ENCODE measurements at regions not wholly inside any gene's neighbourhood (a gene's known extent, or its start where the extent isn't known, plus 50 kb on each side); places are given as distances from the start of the nearest gene placed in this dataset.
A peak's percentile ranks its signal among the peaks of the same experiment; 100 is the strongest.

- WGBS (ENCODE audit: missing lambda C conversion rate) = 82% methylated on average over 4 of the region's 4 CpGs
- H3K4me3 ChIP-seq = no peak overlapping the region
- no peaks in the 10 kb centered on the region for H3K9me3 ChIP-seq
- peaks cover 13% of the 10 kb centered on the region for H3K4me1 ChIP-seq
- TF ChIP-seq NFE2L2 (conservative IDR thresholded peaks at IDR 0.05; ENCODE audit: low read length) = no peak
- TF ChIP-seq ZFP36 (IDR thresholded peaks at IDR 0.05; ENCODE audit: borderline replicate concordance, partially characterized antibody) = no peak
- no peak; a peak in 1 of 6 replicates for ATAC-seq
- H3K4me2 ChIP-seq = peak overlapping the region; percentile 55; the same call in 2 of the 3 replicates
- DNase-seq (ENCODE audit: low read depth in 1 of 2, low spot score in 1 of 2) = no peak
- ChIA-PET CTCF (no interaction called here), POLR2A (no interaction called here)
- H3K27ac ChIP-seq = peak overlapping the region; percentile 57 to 78
- no peak for FAIRE-seq
These were observed 690.7 kb upstream of the TBX3 start for GRCh38 chr12:115374480-115375185.

- WGBS (ENCODE audit: missing lambda C conversion rate) = 69% methylated on average over 4 of the region's 4 CpGs
- no peak overlapping the region for H3K4me2 ChIP-seq
- no peak overlapping the region for H3K27ac ChIP-seq
- no peak for DNase-seq (ENCODE audit: low read depth in 1 of 2, low spot score in 1 of 2)
- H3K9me3 ChIP-seq = 0 out of 3 replicates have a peak, but pooled peaks cover 2% of the 10 kb centered on the region
- H3K4me1 ChIP-seq = peaks cover 13% of the 10 kb centered on the region
- ChIA-PET POLR2A (no interaction called here), CTCF (no interaction called here)
- no peak for FAIRE-seq
- H3K4me3 ChIP-seq = no peak overlapping the region
- no peak for ATAC-seq
- TF ChIP-seq MAZ (IDR thresholded peaks at IDR 0.05; ENCODE audit: borderline replicate concordance, low read depth, low read length) (no peak), ELK1 (IDR thresholded peaks at IDR 0.05; ENCODE audit: low read depth, low read length) (no peak), FOSL2 (IDR thresholded peaks at IDR 0.05) (no peak), FOSL2 (CRISPR knock-in tag; IDR thresholded peaks at IDR 0.05) (no peak), RFX5 (IDR thresholded peaks at IDR 0.05) (no peak), USF2 (IDR thresholded peaks at IDR 0.05) (no peak), HMGXB4 (CRISPR knock-in tag; IDR thresholded peaks at IDR 0.05; ENCODE audit: borderline replicate concordance) (no peak), FOXS1 (CRISPR knock-in tag; IDR thresholded peaks at IDR 0.05) (no peak), GATA3 (IDR thresholded peaks at IDR 0.05; ENCODE audit: borderline replicate concordance) (no peak), ZSCAN20 (CRISPR knock-in tag; IDR thresholded peaks at IDR 0.05) (no peak), RARB (CRISPR knock-in tag; IDR thresholded peaks at IDR 0.05) (no peak), PBX3 (IDR thresholded peaks at IDR 0.05) (no peak)
These were observed 687.7 kb upstream of the TBX3 start for GRCh38 chr12:115371711-115372110.

GRCh38 chr12:115370650-115371049 is 686.7 kb upstream of the TBX3 start:
- CTCF ChIA-PET = no interaction called here
- DNase-seq (ENCODE audit: low read depth in 1 of 2, low spot score in 1 of 2) (no peak), ATAC-seq (no peak), FAIRE-seq (no peak)
- 55% methylated on average over 6 of the region's 6 CpGs for WGBS (ENCODE audit: missing lambda C conversion rate)
- Histone ChIP-seq H3K27ac (no peak overlapping the region), H3K4me1 (peaks cover 9% of the 10 kb centered on the region), H3K4me3 (no peak overlapping the region), H3K9me3 (0 out of 3 replicates have a peak, but pooled peaks cover 3% of the 10 kb centered on the region), H3K4me2 (no peak overlapping the region)
- TF ChIP-seq USF2 (IDR thresholded peaks at IDR 0.05) (no peak), E2F6 (IDR thresholded peaks at IDR 0.05; ENCODE audit: borderline replicate concordance, low read depth) (no peak), RARB (CRISPR knock-in tag; IDR thresholded peaks at IDR 0.05) (no peak), MAFK (IDR thresholded peaks at IDR 0.05; ENCODE audit: partially characterized antibody) (no peak), HOXA7 (CRISPR knock-in tag; IDR thresholded peaks at IDR 0.05) (no peak)
- POLR2A ChIA-PET = no interaction called here

Measured in A549 (cell line).